ENCODE measurements at regions not wholly inside any gene's neighbourhood (a gene's known extent, or its start where the extent isn't known, plus 50 kb on each side); places are given as distances from the start of the nearest gene placed in this dataset.

- DNase-seq, result no peak
- Mint-ChIP-seq H3K4me3 (ENCODE audit: low read depth, unreplicated experiment) (no peak overlapping the region), H3K4me1 (ENCODE audit: low read depth, unreplicated experiment) (no peaks in the 10 kb centered on the region), H3K36me3 (ENCODE audit: insufficient read depth, unreplicated experiment) (no peaks in the 10 kb centered on the region), H3K27ac (ENCODE audit: unreplicated experiment) (no peak overlapping the region), H3K9me3 (ENCODE audit: low read depth, unreplicated experiment) (no peaks in the 10 kb centered on the region), H3K27me3 (ENCODE audit: unreplicated experiment) (peaks cover 89% of the 10 kb centered on the region)
- intact Hi-C loops (cut with micrococcal nuclease; ENCODE audit: unreplicated experiment), result no loop called here
- CTCF ChIA-PET, result no interaction called here
- no TSS peak for BruUV-seq (replicated peaks)
- TF ChIP-seq CTCF (IDR thresholded peaks at IDR 0.05; ENCODE audit: unreplicated experiment), result no peak
Observed at GRCh38 chr12:125336246-125336645, 271.0 kb downstream of the AACS start.

DNA sequence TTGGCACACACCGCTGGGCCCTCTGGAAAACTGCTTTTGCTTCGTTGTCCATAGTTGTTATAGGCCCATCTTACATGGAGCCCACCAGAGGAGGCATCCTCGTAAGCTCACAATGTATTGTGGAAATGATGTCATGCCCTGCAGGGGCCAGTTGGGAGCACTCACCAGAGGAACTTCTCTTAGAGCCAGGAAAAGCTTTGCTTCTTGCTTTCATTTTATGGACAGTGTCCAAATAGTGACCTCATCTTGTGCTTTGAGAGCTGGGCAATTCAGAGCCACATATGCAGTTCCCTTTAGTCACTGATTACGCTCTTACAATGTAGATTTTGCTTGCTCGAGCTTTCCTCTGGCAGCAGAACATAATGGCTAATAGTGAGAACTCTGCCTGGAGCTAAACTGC is 275.6 kb downstream of the AACS start:
- Mint-ChIP-seq H3K36me3 (ENCODE audit: insufficient read depth, unreplicated experiment) (no peaks in the 10 kb centered on the region), H3K27ac (ENCODE audit: unreplicated experiment) (no peak overlapping the region), H3K9me3 (ENCODE audit: low read depth, unreplicated experiment) (no peaks in the 10 kb centered on the region), H3K27me3 (ENCODE audit: unreplicated experiment) (peaks cover 84% of the 10 kb centered on the region), H3K4me3 (ENCODE audit: low read depth, unreplicated experiment) (no peak overlapping the region), H3K4me1 (ENCODE audit: low read depth, unreplicated experiment) (no peaks in the 10 kb centered on the region)
- intact Hi-C loops (cut with micrococcal nuclease; ENCODE audit: unreplicated experiment), result loop anchor here (10.0 kb wide), 1 partner anchor 246 kb away; no protein-coding TSS in a partner anchor
- TF ChIP-seq CTCF (IDR thresholded peaks at IDR 0.05; ENCODE audit: unreplicated experiment), result no peak
- BruUV-seq (replicated peaks), result no TSS peak
- CTCF ChIA-PET, result no interaction called here
- DNase-seq, result peak; percentile 8

DNA sequence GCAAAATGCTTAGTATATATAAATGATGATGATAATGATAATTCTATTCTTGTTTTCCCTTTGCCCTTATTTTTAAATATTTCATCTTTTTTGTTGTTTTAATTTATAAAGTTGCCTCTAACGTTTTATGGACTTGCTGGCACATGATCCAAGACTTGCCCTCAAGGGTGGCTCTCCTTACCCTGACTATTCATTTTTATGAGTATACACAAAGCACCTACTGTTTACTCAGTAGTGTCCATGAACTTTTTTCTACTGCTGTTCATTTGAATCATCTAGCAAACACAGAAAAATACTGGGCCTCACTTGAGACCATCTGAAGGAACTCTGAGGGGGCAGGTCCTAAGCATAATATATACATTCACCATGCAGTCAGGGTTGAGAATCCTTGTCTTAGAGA is 276.2 kb downstream of the AACS start:
- BruUV-seq (replicated peaks), result no TSS peak
- Mint-ChIP-seq H3K9me3 (ENCODE audit: low read depth, unreplicated experiment) (no peaks in the 10 kb centered on the region), H3K27ac (ENCODE audit: unreplicated experiment) (no peak overlapping the region), H3K36me3 (ENCODE audit: insufficient read depth, unreplicated experiment) (no peaks in the 10 kb centered on the region), H3K4me3 (ENCODE audit: low read depth, unreplicated experiment) (no peak overlapping the region), H3K27me3 (ENCODE audit: unreplicated experiment) (peaks cover 78% of the 10 kb centered on the region), H3K4me1 (ENCODE audit: low read depth, unreplicated experiment) (no peaks in the 10 kb centered on the region)
- CTCF ChIA-PET, result no interaction called here
- no peak for DNase-seq
- no peak for TF ChIP-seq CTCF (IDR thresholded peaks at IDR 0.05; ENCODE audit: unreplicated experiment)
- intact Hi-C loops (cut with micrococcal nuclease; ENCODE audit: unreplicated experiment), result loop anchor here (10.0 kb wide), 1 partner anchor 247 kb away; no protein-coding TSS in a partner anchor

DNA sequence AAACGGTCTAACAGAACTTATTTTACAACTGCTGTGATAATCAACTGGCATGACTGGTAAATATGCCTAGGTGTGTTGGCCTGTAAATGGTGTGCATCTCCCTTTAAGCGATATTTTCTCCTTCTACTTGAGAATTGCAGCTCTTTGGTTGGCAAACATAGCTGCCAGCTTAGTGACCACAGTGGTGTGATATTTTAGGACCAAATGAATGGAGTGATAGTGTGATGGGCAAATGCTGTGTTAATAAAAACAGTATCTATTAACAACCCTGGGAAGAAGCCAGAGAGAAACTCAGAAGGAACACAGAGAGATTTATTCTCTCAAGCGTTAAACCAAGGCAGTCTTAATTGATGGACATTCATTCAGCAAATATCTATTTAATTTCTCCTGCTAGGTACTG is 278.4 kb downstream of the AACS start:
- no peaks in the 10 kb centered on the region for H3K36me3 Mint-ChIP-seq (ENCODE audit: insufficient read depth, unreplicated experiment)
- no peak overlapping the region for H3K4me3 Mint-ChIP-seq (ENCODE audit: low read depth, unreplicated experiment)
- DNase-seq, result no peak
- BruUV-seq (replicated peaks), result no TSS peak
- H3K4me1 Mint-ChIP-seq (ENCODE audit: low read depth, unreplicated experiment), result no peaks in the 10 kb centered on the region
- CTCF ChIA-PET, result no interaction called here
- no peak for TF ChIP-seq CTCF (IDR thresholded peaks at IDR 0.05; ENCODE audit: unreplicated experiment)
- H3K27ac Mint-ChIP-seq (ENCODE audit: unreplicated experiment), result no peak overlapping the region
- H3K9me3 Mint-ChIP-seq (ENCODE audit: low read depth, unreplicated experiment), result no peaks in the 10 kb centered on the region
- intact Hi-C loops (cut with micrococcal nuclease; ENCODE audit: unreplicated experiment), result loop anchor here (10.0 kb wide), 1 partner anchor 249 kb away; no protein-coding TSS in a partner anchor
- H3K27me3 Mint-ChIP-seq (ENCODE audit: unreplicated experiment), result peaks cover 55% of the 10 kb centered on the region
